ENCODE measurements at regions not wholly inside any gene's neighbourhood (a gene's known extent, or its start where the extent isn't known, plus 50 kb on each side); places are given as distances from the start of the nearest gene placed in this dataset.
"Not testable (repeated sequence)": the region's sequence is repeated elsewhere in the genome, so short reads cannot be mapped to it uniquely, and the experiment has no call there.

GRCh38 chr17:34024806-34025551 is 230.1 kb upstream of the CCL2 start:
- Histone ChIP-seq H3K4me3 (ENCODE audit: insufficient read depth, low read length) (no peak overlapping the region), H3K27me3 (ENCODE audit: insufficient read depth, low read length) (no peaks in the 10 kb centered on the region), H3K4me1 (ENCODE audit: insufficient read depth, low read length) (no peaks in the 10 kb centered on the region), H3K27ac (ENCODE audit: low read depth, low read length) (no peak overlapping the region), H2AFZ (ENCODE audit: low read length) (no peak overlapping the region), H3K4me2 (ENCODE audit: insufficient read depth, low read length) (no peak overlapping the region), H4K20me1 (ENCODE audit: insufficient read depth, low read length) (no peaks in the 10 kb centered on the region), H3K36me3 (ENCODE audit: insufficient read depth, low read length) (no peaks in the 10 kb centered on the region), H3K79me2 (ENCODE audit: insufficient read depth, low read length) (no peaks in the 10 kb centered on the region), H3K9me3 (ENCODE audit: low read depth, low read length) (no peaks in the 10 kb centered on the region)
- DNase-seq (ENCODE audit: insufficient read length, low spot score, missing footprints), result no peak
- TF ChIP-seq CTCF (IDR thresholded peaks at IDR 0.05; ENCODE audit: extremely low read depth, low read depth, low read length), result no peak

GRCh38 chr17:34030601-34031000 is 224.5 kb upstream of the CCL2 start:
- H3K27ac ChIP-seq (ENCODE audit: low read depth, low read length); H3K4me3 ChIP-seq (ENCODE audit: insufficient read depth, low read length); H3K4me2 ChIP-seq (ENCODE audit: insufficient read depth, low read length); H3K27me3 ChIP-seq (ENCODE audit: insufficient read depth, low read length); H3K79me2 ChIP-seq (ENCODE audit: insufficient read depth, low read length); H3K9me3 ChIP-seq (ENCODE audit: low read depth, low read length); H3K36me3 ChIP-seq (ENCODE audit: insufficient read depth, low read length); H4K20me1 ChIP-seq (ENCODE audit: insufficient read depth, low read length); DNase-seq (ENCODE audit: insufficient read length, low spot score, missing footprints); H2AFZ ChIP-seq (ENCODE audit: low read length); H3K4me1 ChIP-seq (ENCODE audit: insufficient read depth, low read length): not testable (repeated sequence)

GRCh38 chr17:34032305-34032704 is 222.8 kb upstream of the CCL2 start:
- H2AFZ ChIP-seq (ENCODE audit: low read length); DNase-seq (ENCODE audit: insufficient read length, low spot score, missing footprints); H3K4me2 ChIP-seq (ENCODE audit: insufficient read depth, low read length): not testable (repeated sequence)

GRCh38 chr17:34038786-34039185 is 216.3 kb upstream of the CCL2 start:
- H3K27ac ChIP-seq (ENCODE audit: low read depth, low read length); H3K4me1 ChIP-seq (ENCODE audit: insufficient read depth, low read length); H3K9me3 ChIP-seq (ENCODE audit: low read depth, low read length); H2AFZ ChIP-seq (ENCODE audit: low read length); H3K36me3 ChIP-seq (ENCODE audit: insufficient read depth, low read length); H3K79me2 ChIP-seq (ENCODE audit: insufficient read depth, low read length); DNase-seq (ENCODE audit: insufficient read length, low spot score, missing footprints); H3K4me3 ChIP-seq (ENCODE audit: insufficient read depth, low read length); H3K27me3 ChIP-seq (ENCODE audit: insufficient read depth, low read length); H3K4me2 ChIP-seq (ENCODE audit: insufficient read depth, low read length); H4K20me1 ChIP-seq (ENCODE audit: insufficient read depth, low read length): not testable (repeated sequence)

More at GRCh38 chr17:34032305-34032704, 222.8 kb upstream of the CCL2 start:
- not testable (repeated sequence) for H3K27ac ChIP-seq (ENCODE audit: low read depth, low read length); H3K9me3 ChIP-seq (ENCODE audit: low read depth, low read length); H3K36me3 ChIP-seq (ENCODE audit: insufficient read depth, low read length); H4K20me1 ChIP-seq (ENCODE audit: insufficient read depth, low read length); H3K27me3 ChIP-seq (ENCODE audit: insufficient read depth, low read length); H3K4me3 ChIP-seq (ENCODE audit: insufficient read depth, low read length); H3K4me1 ChIP-seq (ENCODE audit: insufficient read depth, low read length); H3K79me2 ChIP-seq (ENCODE audit: insufficient read depth, low read length)

- not testable (repeated sequence) for H3K9me3 ChIP-seq (ENCODE audit: low read depth, low read length); H3K27ac ChIP-seq (ENCODE audit: low read depth, low read length); H3K36me3 ChIP-seq (ENCODE audit: insufficient read depth, low read length); DNase-seq (ENCODE audit: insufficient read length, low spot score, missing footprints); H3K27me3 ChIP-seq (ENCODE audit: insufficient read depth, low read length); H4K20me1 ChIP-seq (ENCODE audit: insufficient read depth, low read length); H2AFZ ChIP-seq (ENCODE audit: low read length); H3K4me3 ChIP-seq (ENCODE audit: insufficient read depth, low read length); H3K4me1 ChIP-seq (ENCODE audit: insufficient read depth, low read length); H3K79me2 ChIP-seq (ENCODE audit: insufficient read depth, low read length); H3K4me2 ChIP-seq (ENCODE audit: insufficient read depth, low read length)
These were observed 215.9 kb upstream of the CCL2 start for GRCh38 chr17:34039213-34039612.

- not testable (repeated sequence) for H4K20me1 ChIP-seq (ENCODE audit: insufficient read depth, low read length); H3K4me2 ChIP-seq (ENCODE audit: insufficient read depth, low read length); DNase-seq (ENCODE audit: insufficient read length, low spot score, missing footprints); H3K27me3 ChIP-seq (ENCODE audit: insufficient read depth, low read length); H3K4me1 ChIP-seq (ENCODE audit: insufficient read depth, low read length); H3K4me3 ChIP-seq (ENCODE audit: insufficient read depth, low read length); H3K27ac ChIP-seq (ENCODE audit: low read depth, low read length); H3K36me3 ChIP-seq (ENCODE audit: insufficient read depth, low read length); H3K9me3 ChIP-seq (ENCODE audit: low read depth, low read length); H3K79me2 ChIP-seq (ENCODE audit: insufficient read depth, low read length); H2AFZ ChIP-seq (ENCODE audit: low read length)
These were observed 215.1 kb upstream of the CCL2 start for GRCh38 chr17:34039759-34040555.
